Activated T-cell treated with anti-CD3 and anti-CD28 coated beads for 24 hours (primary cell): ENCODE measurements at regions not wholly inside any gene's neighbourhood (a gene's known extent, or its start where the extent isn't known, plus 50 kb on each side); places are given as distances from the start of the nearest gene placed in this dataset.
"Not testable (repeated sequence)": the region's sequence is repeated elsewhere in the genome, so short reads cannot be mapped to it uniquely, and the experiment has no call there.

Experiments used
- DNase-seq: peaks from one replicate; pipeline ENCODE4 v3.0.0-alpha.2; 2020; ENCODE audit warnings: low read depth

DNA sequence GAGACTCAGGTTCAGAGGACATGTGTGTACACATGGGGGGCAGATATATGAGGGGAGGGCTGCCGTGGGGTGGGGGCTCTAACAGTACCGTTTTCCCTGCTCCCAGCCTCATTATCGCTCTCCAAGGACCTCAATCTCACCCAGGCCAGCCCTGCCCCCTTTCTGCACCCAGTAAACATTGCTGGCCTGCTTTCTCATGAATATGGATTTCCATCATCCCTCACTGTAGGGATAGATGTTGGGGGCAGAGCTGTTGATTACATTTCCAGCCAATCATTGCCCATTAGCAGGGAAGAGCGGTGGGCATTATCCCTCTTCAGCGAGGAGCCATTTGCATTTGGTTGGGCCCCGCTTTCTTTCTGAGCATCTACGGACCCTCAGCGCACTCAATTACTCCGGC lies 273.8 kb downstream of the RPS6KC1 start:
- DNase-seq = no peak

DNA sequence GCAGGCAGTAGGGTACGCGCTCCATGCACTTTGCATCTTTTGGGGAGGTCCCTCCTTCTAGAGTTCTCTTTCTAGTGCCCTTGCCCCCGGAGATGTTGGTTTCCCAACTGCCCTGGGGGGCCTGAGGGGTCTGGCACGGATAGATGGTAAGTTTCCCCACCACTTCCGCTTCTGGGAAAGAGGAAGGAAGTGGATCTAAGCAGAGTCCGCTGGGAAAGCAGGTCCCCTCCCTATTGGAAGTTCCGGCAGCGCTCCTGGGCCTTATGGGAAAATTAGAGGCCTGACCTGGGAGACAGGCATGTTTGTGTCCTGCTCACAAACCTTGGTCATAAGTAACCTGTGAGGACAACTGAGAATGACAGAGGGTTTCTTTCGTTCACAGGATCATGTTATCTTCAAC lies 274.4 kb downstream of the RPS6KC1 start:
- no peak for DNase-seq

DNA sequence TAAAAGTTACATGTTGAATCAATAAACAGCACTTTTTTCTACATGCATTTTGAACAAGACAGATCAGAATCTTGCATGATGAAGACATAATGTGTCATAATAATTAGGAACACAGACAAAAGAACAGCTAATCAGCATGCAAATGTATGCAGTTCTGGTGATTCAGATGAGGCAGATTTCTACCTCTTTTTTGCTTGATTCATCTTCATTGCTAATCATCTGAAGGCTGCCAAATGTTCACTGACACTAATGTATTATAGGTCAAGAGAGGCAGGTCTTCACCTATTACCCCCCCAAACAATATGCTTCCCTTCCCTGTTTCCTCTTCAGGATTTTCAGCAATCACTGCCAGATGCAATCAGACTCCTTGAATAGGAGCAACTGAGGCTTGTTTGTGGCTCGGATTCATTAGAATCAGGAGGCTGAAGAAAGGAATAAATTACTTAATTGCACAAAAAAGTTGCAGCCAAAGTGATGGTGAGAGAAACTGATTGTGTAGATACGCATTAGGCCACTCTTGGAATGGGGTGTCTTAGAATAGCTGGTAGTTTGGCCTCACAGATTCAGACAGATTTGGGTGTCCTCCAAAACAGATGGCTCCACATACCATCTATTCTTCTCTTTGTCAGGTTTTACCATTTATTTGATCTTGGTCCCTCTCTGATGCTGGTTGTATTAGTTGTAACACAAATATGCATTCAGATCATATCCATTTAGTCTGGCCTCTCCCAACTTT lies 275.4 kb downstream of the RPS6KC1 start:
- DNase-seq = no peak

DNA sequence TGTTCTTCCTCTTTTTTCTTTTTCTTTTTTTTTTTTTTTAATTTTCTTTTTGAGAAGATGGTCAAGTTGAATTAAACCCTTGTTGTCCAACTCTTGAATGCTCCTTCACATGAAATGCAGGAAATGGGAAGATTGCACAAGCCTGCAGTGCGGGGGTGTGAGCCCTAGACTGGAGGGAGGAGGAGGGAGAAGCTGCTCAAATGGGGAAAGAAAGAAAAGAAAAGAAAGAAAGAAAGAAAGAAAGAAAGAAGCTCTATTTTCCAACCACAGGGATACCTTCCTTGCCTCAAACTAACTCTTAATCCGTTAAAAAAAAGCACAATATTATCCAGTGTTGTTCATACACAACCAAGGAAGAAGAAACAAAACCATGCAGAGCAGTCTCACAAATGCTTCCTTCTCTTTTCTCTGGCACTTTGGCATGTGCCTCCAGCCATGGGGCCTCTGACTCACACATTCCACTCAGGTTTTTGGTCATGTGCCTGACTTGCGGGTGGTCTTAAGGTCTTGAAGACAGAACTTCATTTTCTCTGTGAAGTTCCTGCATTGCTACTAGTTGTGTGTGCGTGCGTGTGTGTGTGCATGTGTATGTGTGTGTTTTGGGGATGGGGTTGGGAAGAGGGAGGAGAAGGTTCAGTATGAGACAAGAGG lies 276.1 kb downstream of the RPS6KC1 start:
- DNase-seq = no peak

DNA sequence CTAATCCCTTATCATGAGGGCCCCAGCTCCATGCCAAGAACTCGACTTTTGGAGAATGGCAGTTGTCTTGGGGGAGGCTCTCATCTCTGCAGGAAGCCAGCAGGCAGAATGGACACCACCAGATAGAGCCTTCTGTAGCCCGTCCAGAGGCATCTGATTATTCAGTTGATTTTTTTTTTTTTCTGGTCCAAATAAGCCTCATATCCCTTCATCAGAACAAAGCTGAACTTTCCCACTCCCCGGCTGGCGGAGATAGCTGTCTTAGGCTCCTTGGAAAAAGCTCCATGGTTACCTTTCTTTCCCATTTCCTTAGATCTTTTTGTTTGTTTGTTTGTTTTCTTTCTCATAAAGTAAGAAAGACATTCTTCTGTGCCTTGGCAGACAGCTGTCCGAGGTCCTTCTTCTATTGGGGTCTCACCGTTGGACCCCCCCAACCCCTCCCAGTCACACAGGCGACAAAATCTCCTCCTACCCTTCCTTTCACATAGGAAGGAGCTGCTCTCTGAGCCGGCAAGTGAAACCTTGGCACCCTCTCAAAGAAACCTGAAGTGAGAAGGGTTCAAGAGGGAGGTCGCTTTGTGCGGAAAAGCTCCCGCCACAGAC lies 278.5 kb downstream of the RPS6KC1 start:
- no peak for DNase-seq

DNA sequence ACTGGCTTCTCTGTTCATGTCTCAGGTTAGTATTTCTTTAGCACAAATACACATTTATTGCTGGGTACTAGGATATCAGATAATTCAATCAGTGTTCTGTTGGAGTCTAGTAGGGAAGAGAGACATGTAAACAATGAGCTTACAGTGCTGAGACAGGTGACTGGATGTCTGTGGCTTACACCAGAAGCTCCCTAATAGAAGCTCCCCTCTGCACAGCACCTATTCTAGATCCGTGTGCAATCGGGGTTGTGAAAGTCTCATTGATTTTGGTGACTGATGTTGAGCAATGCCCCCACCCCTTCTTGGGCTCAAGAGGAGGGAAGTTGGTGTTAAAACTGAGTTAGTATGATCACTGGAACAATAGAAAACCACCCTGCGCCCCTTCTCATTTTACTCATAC lies 279.2 kb downstream of the RPS6KC1 start:
- DNase-seq = no peak

DNA sequence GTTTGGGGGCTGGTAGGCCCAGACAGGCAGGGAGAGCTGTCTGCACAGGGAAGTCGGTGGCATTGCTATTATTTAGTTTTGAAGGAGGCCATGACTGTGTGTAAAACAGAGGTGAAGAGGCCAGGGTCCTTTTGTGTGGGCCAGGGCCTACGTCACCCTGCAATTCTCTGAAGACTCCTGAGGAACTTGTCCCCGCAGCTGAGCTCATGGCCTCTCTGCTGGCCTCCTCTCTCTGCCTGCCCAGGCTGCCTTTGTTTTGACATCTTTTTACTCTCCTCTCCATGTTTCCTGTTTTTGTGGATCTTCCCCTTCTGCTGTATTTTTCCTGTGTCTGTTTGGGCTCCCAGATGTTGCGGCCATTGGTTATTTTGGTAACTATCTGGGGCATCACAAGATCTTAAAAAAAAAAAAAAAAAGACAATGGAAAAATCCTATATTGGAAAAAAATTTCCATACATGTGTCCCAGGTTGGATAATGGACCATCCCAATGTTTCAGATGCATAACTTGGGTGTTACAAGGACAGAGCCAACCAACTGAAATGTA lies 280.7 kb downstream of the RPS6KC1 start:
- no peak for DNase-seq

DNA sequence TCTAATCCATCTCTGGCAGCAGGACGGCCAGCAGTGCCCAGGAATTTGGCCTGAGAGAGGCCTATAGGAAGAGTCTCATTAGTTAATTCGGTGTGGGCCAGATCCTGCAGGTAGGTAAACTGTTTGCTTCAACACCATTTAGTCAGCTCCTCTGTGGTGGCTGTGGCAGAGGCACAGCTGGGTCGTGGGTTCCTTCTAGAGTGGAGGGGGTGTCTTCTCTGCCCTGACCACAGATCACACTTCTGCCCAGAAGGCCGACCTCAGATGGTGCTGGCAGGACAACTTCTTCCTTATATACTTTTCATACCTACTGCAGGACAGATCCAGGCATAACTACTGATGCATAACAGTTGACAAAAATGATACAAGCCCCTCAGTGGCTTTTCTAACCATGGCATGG lies 281.4 kb downstream of the RPS6KC1 start:
- DNase-seq = no peak

DNA sequence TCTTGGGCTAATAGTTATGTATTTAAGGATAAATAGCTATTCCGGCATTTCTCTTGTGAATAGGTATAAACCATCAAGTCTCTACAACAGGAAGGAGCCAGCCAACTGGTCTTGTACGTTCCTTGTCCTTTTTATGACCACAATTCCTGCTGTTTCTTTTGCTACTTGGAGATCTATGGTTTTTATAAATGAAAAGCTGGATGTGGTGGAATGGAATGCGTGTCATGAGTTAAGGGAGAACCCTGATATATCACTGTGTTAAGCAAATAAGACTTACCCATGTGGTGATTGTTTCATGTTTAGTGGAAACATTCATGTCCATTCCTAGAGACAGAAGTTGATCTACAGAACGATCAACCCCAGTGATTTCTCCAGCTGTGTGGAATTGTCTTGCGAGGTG lies 282.1 kb downstream of the RPS6KC1 start:
- DNase-seq = no peak

DNA sequence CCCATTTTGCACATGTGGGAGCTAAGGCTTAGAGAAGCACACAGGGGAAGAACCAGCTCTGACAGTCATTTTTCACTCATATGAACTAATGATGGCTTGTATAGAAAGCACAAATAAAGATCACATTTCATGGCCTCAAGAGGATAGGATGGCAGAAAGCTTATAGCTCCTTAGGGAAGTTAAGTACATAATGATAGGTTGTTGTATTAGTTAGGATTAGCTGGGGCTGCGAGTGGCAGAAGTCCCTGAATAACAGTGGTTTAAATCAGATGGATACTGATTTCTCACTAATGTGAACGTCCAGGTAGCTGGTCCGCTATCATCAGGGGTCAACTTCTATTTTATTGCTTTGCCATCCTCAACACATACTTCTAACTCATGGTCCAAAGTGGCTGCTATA lies 284.0 kb downstream of the RPS6KC1 start:
- no peak for DNase-seq

DNA sequence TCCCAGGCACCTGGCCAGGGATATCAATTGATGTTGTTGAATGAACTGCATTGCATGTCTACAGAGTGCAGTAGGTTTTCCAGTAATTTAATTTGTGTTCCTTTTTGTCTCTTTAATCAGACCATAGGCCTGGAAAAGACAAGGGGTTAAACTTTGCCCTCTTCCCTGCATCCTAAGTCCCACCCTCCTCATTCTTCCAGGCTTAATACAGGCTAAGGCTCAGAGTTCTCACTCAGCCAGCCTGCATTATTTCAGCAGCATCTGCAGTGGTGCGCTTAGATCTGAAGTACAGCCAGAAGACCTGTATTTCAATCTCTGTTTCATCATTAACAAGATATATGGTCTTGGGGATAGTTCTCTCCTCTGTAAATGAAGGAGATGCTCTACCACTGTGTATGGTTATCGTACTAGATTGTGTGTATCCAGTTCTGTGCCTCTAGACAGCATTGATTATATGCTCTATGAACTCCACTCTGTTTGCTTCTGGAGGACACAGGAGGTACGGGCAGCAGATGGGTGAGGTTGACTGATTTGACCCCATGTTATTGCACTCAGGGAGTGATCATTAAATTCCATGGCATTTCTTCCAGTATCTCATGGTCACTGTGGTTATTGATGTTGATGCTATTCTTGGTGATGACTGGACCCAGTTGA lies 286.1 kb downstream of the RPS6KC1 start:
- no peak for DNase-seq

DNA sequence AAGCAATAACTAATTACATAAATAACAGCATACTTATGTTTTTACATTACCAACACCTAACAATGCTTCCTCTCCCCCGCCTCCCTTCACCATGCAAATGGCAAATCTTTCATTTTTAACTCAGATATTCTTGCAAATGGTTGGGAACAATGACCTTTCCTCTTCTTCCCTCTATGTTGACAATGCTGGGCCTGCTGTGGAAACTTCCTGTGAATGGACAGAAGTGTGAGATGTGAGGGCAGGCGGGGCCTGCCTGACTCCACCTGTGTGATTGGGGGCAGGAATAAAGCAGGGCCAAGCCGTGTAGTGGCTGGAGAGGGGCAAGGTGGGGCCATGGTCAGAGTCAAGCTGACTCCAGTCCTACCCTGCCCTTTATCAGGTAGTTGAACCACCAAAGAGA lies 289.6 kb downstream of the RPS6KC1 start:
- no peak for DNase-seq

DNA sequence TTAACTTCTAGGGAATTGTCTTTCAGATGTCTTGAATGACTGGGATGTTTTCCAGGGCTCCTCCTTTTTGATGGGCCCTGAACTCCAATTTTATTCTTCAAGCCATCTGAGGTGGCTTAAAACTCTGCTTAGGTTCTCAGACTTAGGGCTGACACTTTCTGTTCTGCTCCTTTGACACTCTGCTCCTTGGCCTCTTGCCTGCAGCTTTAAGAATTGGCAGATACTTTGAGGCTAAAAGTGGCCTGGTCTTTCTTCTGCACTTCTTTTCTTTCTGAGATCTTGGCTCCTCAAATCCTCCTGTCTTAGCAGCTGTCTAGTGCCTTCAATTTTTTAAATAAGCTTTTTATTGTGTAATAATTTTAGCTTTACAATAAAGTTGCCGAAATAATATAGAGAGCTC lies 294.6 kb downstream of the RPS6KC1 start:
- DNase-seq = no peak

DNA sequence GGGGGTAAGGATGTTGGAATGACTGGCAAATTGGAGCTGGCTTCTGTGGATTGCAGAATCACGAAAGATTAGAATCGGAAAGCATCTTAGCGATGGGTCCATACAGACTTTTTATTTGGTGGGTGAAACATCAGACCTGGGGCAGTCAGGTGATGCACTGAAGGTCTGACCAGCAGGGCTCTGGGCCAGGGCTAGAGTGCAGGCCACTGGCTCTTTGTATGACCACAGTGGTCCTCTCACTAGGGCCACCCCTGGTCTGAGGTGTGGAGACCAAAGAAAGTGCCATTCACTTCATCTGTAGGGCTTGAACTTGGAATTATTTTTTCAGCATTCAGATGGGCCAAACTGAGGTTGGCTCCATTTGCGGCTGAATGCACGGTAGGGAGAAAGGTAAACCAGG lies 306.4 kb downstream of the RPS6KC1 start:
- DNase-seq = no peak

DNA sequence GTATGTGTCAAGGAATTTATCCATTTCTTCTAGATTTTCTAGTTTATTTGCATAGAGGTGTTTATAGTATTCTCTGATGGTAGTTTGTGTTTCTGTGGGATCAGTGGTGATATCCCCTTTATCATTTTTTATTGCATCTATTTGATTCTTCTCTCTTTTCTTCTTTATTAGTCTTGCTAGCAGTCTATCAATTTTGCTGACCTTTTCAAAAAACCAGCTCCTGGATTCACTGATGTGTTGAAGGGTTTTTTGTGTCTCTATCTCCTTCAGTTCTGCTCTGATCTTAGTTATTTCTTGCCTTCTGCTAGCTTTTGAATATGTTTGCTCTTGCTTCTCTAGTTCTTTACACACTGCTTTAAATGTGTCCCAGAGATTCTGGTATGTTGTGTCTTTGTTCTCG lies 307.3 kb downstream of the RPS6KC1 start:
- not testable (repeated sequence) for DNase-seq

DNA sequence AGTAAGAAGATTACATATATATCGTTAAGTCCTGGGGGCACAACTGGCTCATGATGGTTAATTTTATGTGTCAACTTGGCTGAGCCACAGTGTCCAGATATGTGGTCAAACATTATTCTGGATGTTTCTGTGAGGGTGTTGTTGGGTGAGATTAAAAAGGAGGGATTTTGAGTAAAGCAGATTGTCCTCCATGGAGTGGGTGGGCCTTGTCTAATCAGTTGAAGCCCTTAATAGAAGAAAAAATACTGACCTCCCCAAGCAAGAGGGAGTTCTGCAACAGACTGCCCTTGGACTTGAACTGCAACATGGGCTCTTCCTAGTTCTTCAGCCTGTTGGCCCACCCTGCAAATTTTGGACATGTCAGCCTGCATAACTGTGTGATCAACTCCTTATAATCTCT lies 311.6 kb downstream of the RPS6KC1 start:
- no peak for DNase-seq

DNA sequence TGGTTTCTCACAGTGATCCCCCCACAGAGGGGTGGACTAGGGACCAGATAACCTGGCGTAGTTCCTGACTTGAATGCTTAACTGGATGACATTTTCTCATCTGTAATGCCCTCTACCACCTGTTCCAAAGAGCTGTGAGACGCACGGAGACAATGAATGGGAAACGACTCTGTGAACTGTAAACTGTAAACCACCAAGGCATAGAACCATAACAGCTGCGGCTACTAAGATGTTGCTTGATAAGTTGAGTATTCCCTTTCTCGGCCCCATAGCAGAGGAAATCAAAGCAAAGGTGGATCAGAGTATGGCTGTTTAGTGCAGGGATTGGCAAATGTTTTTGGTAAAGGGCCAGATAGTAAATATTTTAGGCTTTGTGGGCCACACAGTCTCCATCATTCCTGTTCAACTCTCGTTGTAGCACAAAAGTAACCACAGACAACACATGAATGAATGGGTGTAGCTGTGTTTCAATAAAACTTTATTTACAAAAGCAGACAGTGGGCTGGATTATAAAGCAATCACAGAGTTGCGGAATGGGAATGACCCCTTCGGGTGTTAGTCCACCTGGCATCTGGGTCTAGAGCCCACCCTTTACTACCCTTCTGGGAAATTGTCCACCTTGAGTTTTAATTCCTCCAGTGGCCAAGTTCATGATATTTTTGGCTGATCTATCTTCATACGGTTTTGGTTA lies 315.2 kb downstream of the RPS6KC1 start:
- DNase-seq = no peak

DNA sequence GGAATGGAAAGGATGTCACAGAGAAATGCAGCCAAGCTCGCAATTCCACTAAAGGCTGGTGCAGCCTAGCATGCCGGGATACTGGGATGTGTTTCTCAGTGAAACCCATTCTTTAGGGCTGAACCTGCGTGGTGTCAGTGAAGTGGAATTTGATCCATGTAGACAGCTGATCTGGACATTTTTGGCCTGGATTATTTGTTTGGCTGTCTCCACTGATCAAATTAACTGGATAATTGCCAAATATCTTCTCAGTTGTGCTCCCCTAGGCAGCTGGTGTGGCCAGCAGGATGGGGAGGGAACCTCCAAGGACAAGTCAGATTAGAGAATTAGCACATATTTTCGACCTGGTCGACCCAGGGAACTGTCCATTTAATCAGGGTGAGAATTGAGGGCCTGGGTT lies 318.4 kb downstream of the RPS6KC1 start:
- no peak for DNase-seq

DNA sequence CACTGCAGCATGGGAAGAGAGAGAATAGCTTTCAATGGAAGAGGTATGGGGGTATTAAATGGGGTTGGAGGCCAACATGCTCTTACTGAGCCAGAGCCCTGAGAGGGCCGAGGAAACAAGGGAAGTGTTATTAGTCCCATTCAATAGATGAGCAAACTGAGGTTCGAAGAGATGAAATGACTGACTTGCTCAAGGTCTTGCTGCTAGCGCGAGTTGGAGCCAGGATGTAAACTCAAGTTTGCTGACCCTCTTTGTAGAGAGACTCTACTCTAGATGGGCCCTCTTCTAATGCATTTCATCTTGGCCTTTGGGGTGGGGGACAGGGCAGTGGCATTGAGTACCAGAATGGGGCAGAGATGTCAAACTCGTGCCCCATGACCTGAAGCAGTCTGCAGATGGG lies 319.5 kb downstream of the RPS6KC1 start:
- no peak for DNase-seq

DNA sequence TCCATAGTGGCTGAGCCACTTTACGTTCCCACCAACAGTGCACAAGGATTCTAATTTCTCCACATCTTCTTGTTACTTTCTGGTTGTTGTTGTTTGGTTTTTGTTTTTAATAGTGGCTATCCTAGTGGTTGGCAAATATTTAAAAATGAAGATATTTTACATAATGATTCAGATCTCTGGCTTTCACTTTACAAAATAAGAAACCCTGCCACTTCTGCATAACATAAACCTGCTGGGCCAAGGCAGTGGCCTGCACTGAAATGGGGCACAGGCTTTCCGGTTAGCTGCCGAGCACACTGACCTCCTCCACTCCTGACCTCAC lies 320.4 kb downstream of the RPS6KC1 start:
- no peak for DNase-seq

DNA sequence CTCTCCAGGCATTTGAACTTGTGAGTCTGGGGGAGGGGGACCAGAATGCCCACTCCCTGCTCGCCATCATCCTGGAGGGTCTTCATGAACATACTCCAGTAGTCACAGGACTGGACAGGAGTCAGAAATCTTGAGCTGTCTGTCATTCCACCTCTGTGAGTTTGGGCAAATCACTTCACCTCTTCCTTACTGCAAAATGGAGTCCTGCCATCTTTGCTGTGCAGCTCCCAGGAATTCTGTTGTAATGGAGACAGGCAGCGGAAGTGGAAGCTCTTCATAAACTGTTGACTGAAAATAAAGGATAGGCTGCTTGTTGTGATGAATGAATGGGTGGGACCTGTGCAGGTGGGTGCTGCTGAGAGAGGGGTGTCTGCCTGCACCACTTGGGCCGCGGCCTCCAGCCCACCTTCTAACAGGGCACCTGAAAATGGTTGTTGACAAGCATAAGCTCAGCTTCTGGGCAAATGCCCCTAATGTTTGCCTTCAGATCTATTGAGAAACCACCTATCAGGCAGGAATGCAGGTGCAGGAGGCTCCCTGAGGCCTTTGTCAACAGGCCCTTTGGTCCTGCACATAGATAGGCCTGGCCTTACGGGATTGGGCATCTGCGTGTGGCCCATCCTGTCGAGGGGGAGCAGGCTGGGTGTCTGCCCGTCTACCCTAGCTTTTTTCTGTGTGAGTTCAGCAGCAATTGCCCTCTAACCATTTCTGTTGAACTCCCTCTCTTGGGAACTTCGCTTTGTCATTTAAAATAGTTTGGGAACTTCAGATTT lies 321.0 kb downstream of the RPS6KC1 start:
- DNase-seq = no peak

DNA sequence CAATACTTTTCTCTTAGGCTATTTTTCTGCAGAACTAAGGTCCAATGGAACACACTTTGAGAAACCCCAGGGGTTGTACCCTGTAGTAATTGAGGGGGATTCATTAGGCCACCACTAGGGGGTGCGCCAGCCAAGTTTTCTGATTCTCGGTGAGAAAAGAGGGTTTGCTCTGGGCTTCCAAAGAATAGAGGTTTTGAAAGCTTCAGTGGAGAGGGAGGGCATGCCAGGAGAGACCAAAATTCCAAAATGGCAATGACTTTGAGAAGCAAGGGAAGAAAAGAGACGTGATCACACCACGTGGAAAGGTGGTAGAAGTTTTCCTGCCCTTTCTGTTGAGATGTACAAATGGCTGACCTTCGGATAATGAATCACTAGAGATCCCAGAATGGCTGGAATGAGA lies 323.3 kb downstream of the RPS6KC1 start:
- peak; percentile 35 for DNase-seq
